Mucosa of rectum (tissue), 2 donors: ENCODE measurements at regions not wholly inside any gene's neighbourhood (a gene's known extent, or its start where the extent isn't known, plus 50 kb on each side); places are given as distances from the start of the nearest gene placed in this dataset.

Source experiments
- H3K27ac ChIP-seq, 2 donors: one replicate each; pipeline ENCODE4 v1.7.0; 2013; ENCODE audit warnings: inconsistent platforms in 2 of 2, low read depth in 2 of 2, low read length in 2 of 2
- H3K27me3 ChIP-seq, 2 donors: one replicate each; pipeline ENCODE4 v1.7.0; 2013; ENCODE audit warnings: low read length in 2 of 2; ENCODE audit not compliant: control insufficient read depth in 2 of 2, insufficient read depth in 2 of 2
- H3K36me3 ChIP-seq, 2 donors: one replicate each; pipeline ENCODE4 v1.7.0; 2013; ENCODE audit warnings: low read length in 2 of 2; ENCODE audit not compliant: control insufficient read depth in 2 of 2, insufficient read depth in 2 of 2
- H3K4me1 ChIP-seq, 2 donors: one replicate each; pipeline ENCODE4 v1.7.0; 2013; ENCODE audit warnings: low read length in 2 of 2, mild to moderate bottlenecking in 1 of 2; ENCODE audit not compliant: control insufficient read depth in 2 of 2, insufficient read depth in 2 of 2
- H3K4me3 ChIP-seq, 2 donors: one replicate each; pipeline ENCODE4 v1.7.0; 2013; ENCODE audit warnings: low read length in 2 of 2
- H3K9ac ChIP-seq, 2 donors: one replicate each; pipeline ENCODE4 v1.7.0; 2013; ENCODE audit warnings: low read length in 2 of 2, low read depth in 1 of 2, mild to moderate bottlenecking in 1 of 2
- H3K9me3 ChIP-seq, 2 donors: one replicate each; pipeline ENCODE4 v1.7.0; 2013; ENCODE audit warnings: low read length in 2 of 2; ENCODE audit not compliant: control insufficient read depth in 2 of 2
- donor health status: healthy.
- donor health status: Normal muscosa, but diverticular disease.

- Histone ChIP-seq H3K36me3 (no peaks in the 10 kb centered on the region), H3K9ac (no peak overlapping the region), H3K9me3 (no peaks in the 10 kb centered on the region), H3K4me1 (no peaks in the 10 kb centered on the region), H3K27me3 (no peaks in the 10 kb centered on the region), H3K27ac (no peak overlapping the region), H3K4me3 (no peak overlapping the region)
Measured at GRCh38 chr6:130655586-130655985, 171.6 kb upstream of the SMLR1 start.

- Histone ChIP-seq H3K27ac (no peak overlapping the region), H3K9me3 (no peaks in the 10 kb centered on the region), H3K4me1 (no peaks in the 10 kb centered on the region), H3K4me3 (no peak overlapping the region), H3K36me3 (no peaks in the 10 kb centered on the region), H3K9ac (no peak overlapping the region), H3K27me3 (no peaks in the 10 kb centered on the region)
Measured at GRCh38 chr6:130661077-130661476, 166.1 kb upstream of the SMLR1 start.

- H3K4me3 ChIP-seq = no peak overlapping the region
- no peak overlapping the region for H3K9ac ChIP-seq
- H3K36me3 ChIP-seq = no peaks in the 10 kb centered on the region
- no peaks in the 10 kb centered on the region for H3K9me3 ChIP-seq
- H3K4me1 ChIP-seq = no peaks in the 10 kb centered on the region
- no peaks in the 10 kb centered on the region for H3K27me3 ChIP-seq
- H3K27ac ChIP-seq = no peak overlapping the region
Measured at GRCh38 chr6:130666786-130667185, 160.4 kb upstream of the SMLR1 start.

- Histone ChIP-seq H3K9me3 (no peaks in the 10 kb centered on the region), H3K27ac (no peak overlapping the region), H3K36me3 (no peaks in the 10 kb centered on the region), H3K4me1 (no peaks in the 10 kb centered on the region), H3K4me3 (no peak overlapping the region), H3K27me3 (no peaks in the 10 kb centered on the region), H3K9ac (no peak overlapping the region)
Measured at GRCh38 chr6:130670142-130670541, 157.1 kb upstream of the SMLR1 start.

GRCh38 chr6:130671119-130671518 is 156.1 kb upstream of the SMLR1 start:
- Histone ChIP-seq H3K36me3 (no peaks in the 10 kb centered on the region), H3K4me1 (no peaks in the 10 kb centered on the region), H3K27me3 (no peaks in the 10 kb centered on the region), H3K4me3 (no peak overlapping the region), H3K9ac (no peak overlapping the region), H3K27ac (no peak overlapping the region), H3K9me3 (no peaks in the 10 kb centered on the region)

- Histone ChIP-seq H3K9me3 (no peaks in the 10 kb centered on the region), H3K27ac (no peak overlapping the region), H3K27me3 (no peaks in the 10 kb centered on the region), H3K9ac (no peak overlapping the region), H3K36me3 (no peaks in the 10 kb centered on the region), H3K4me3 (no peak overlapping the region), H3K4me1 (no peaks in the 10 kb centered on the region)
Measured at GRCh38 chr6:130671577-130671976, 155.6 kb upstream of the SMLR1 start.

GRCh38 chr6:130672153-130672552 is 155.1 kb upstream of the SMLR1 start:
- H3K36me3 ChIP-seq = no peaks in the 10 kb centered on the region
- H3K27me3 ChIP-seq = no peaks in the 10 kb centered on the region
- H3K9me3 ChIP-seq = no peaks in the 10 kb centered on the region
- H3K4me1 ChIP-seq = no peaks in the 10 kb centered on the region
- no peak overlapping the region for H3K27ac ChIP-seq
- no peak overlapping the region for H3K9ac ChIP-seq
- H3K4me3 ChIP-seq = no peak overlapping the region

- H3K27me3 ChIP-seq = no peaks in the 10 kb centered on the region
- no peaks in the 10 kb centered on the region for H3K36me3 ChIP-seq
- H3K9ac ChIP-seq = no peak overlapping the region
- no peaks in the 10 kb centered on the region for H3K9me3 ChIP-seq
- no peak overlapping the region for H3K27ac ChIP-seq
- H3K4me1 ChIP-seq = no peaks in the 10 kb centered on the region
- H3K4me3 ChIP-seq = no peak overlapping the region
Measured at GRCh38 chr6:130674604-130675003, 152.6 kb upstream of the SMLR1 start.

GRCh38 chr6:130675072-130675471 is 152.1 kb upstream of the SMLR1 start:
- Histone ChIP-seq H3K36me3 (no peaks in the 10 kb centered on the region), H3K4me3 (no peak overlapping the region), H3K9me3 (no peaks in the 10 kb centered on the region), H3K27me3 (no peaks in the 10 kb centered on the region), H3K4me1 (no peaks in the 10 kb centered on the region), H3K27ac (no peak overlapping the region), H3K9ac (no peak overlapping the region)

GRCh38 chr6:130676077-130676772 is 151.0 kb upstream of the SMLR1 start:
- Histone ChIP-seq H3K9ac (no peak overlapping the region), H3K36me3 (no peaks in the 10 kb centered on the region), H3K4me1 (no peaks in the 10 kb centered on the region), H3K4me3 (no peak overlapping the region), H3K27me3 (no peaks in the 10 kb centered on the region), H3K27ac (no peak overlapping the region), H3K9me3 (no peaks in the 10 kb centered on the region)

GRCh38 chr6:130676773-130677144 is 150.4 kb upstream of the SMLR1 start:
- Histone ChIP-seq H3K27ac (no peak overlapping the region), H3K9ac (no peak overlapping the region), H3K4me1 (no peaks in the 10 kb centered on the region), H3K9me3 (no peaks in the 10 kb centered on the region), H3K4me3 (no peak overlapping the region), H3K36me3 (no peaks in the 10 kb centered on the region), H3K27me3 (no peaks in the 10 kb centered on the region)
